Stimulated activated CD4-positive, alpha-beta T cell treated with anti-CD3 and anti-CD28 coated beads, TNF-alpha, amount 100 ng/mL, for 48 hours (primary cell): ENCODE measurements at regions not wholly inside any gene's neighbourhood (a gene's known extent, or its start where the extent isn't known, plus 50 kb on each side); places are given as distances from the start of the nearest gene placed in this dataset.

Experiments used
- DNase-seq, 3 donors: peaks; one replicate each; pipeline ENCODE4 v3.0.0-alpha.2; 2020; ENCODE audit warnings: low read depth in 3 of 3

GRCh38 chr10:58013406-58013805, 254.3 kb downstream of the IPMK start:
- DNase-seq = no peak

- no peak for DNase-seq
These were observed 257.5 kb downstream of the IPMK start for GRCh38 chr10:58010073-58010702.

- DNase-seq = no peak
These were observed 263.7 kb downstream of the IPMK start for GRCh38 chr10:58003945-58004344.

- DNase-seq = no peak
These were observed 266.5 kb downstream of the IPMK start for GRCh38 chr10:58001159-58001558.

- DNase-seq = no peak
These were observed 271.2 kb downstream of the IPMK start for GRCh38 chr10:57996536-57996935.

- no peak for DNase-seq
These were observed 274.4 kb downstream of the IPMK start for GRCh38 chr10:57993302-57993701.

GRCh38 chr10:57992321-57993077, 275.2 kb downstream of the IPMK start:
- DNase-seq = no peak

- no peak for DNase-seq
These were observed 278.7 kb downstream of the IPMK start for GRCh38 chr10:57988964-57989363.

- DNase-seq = no peak
These were observed 280.5 kb downstream of the IPMK start for GRCh38 chr10:57987055-57987721.

- no peak for DNase-seq
These were observed 281.3 kb downstream of the IPMK start for GRCh38 chr10:57986422-57986821.

GRCh38 chr10:57983281-57983791, 284.4 kb downstream of the IPMK start:
- DNase-seq = no peak

GRCh38 chr10:57982091-57982490, 285.6 kb downstream of the IPMK start:
- no peak for DNase-seq

GRCh38 chr10:57979956-57980355, 287.7 kb downstream of the IPMK start:
- DNase-seq = no peak

- DNase-seq = no peak
These were observed 288.2 kb downstream of the IPMK start for GRCh38 chr10:57979491-57979890.

GRCh38 chr10:57977262-57977661, 290.4 kb downstream of the IPMK start:
- no peak for DNase-seq

GRCh38 chr10:57973451-57973850, 294.2 kb downstream of the IPMK start:
- no peak for DNase-seq

- DNase-seq = no peak
These were observed 294.9 kb downstream of the IPMK start for GRCh38 chr10:57972783-57973182.

GRCh38 chr10:57968328-57969016, 299.2 kb downstream of the IPMK start:
- no peak for DNase-seq

GRCh38 chr10:57964351-57964750, 303.3 kb downstream of the IPMK start:
- no peak for DNase-seq

GRCh38 chr10:57963546-57963945, 304.1 kb downstream of the IPMK start:
- DNase-seq = no peak

- no peak for DNase-seq
These were observed 304.9 kb downstream of the IPMK start for GRCh38 chr10:57962839-57963238.

- DNase-seq = no peak
These were observed 306.2 kb downstream of the IPMK start for GRCh38 chr10:57961487-57961886.
